ENCODE measurements at regions not wholly inside any gene's neighbourhood (a gene's known extent, or its start where the extent isn't known, plus 50 kb on each side); places are given as distances from the start of the nearest gene placed in this dataset.

DNA sequence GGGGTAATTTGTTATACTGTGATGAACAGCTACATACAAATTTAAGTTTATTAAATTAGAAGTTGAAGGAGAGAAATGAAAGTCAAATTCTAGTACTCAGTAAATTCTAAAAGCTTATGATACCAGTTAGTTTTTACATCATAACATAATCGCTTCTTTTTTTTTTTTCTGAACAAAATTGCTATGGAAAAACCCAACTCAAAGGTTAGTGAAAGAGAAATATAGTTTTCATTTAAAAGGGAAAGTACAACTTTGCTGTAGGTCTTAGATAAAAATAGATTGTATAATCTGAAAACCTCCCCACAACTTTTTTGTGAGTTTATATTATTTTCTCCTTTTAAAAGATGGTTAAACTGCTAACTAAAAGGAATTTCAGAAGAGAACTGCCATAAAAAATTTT is 53.7 kb upstream of the LRRK2 start:
- WGBS, 2 experiments (ENCODE audit: extremely low coverage in 1 of 2, insufficient coverage in 1 of 2, insufficient read length in 1 of 2, insufficient replicate concordance in 2 of 2, low coverage in 1 of 2, low lambda C conversion rate in 2 of 2, missing lambda C conversion rate in 1 of 2): 86% methylated on average over 1 of the region's 1 CpG; no CpG with 5 or more reads in 1 of the 2 experiments
- no peak overlapping the region for H2BK12ac ChIP-seq (ENCODE audit: low read depth, low read length)
- no peak overlapping the region for H4K8ac ChIP-seq (ENCODE audit: extremely low read depth, insufficient read depth, low read length)
- no peak overlapping the region for H2BK5ac ChIP-seq (ENCODE audit: low read depth, low read length)
- DNase-seq (ENCODE audit: low read depth in 1 of 2, low spot score in 2 of 2): no peak
- H3K4me1 ChIP-seq (replicated peaks in 1 of 4; ENCODE audit: control insufficient read depth in 3 of 4, insufficient read depth in 4 of 4, low read length in 3 of 4): no peaks in the 10 kb centered on the region
- no peak overlapping the region for H4K91ac ChIP-seq (replicated peaks; ENCODE audit: insufficient read length, low read length)
- H3K4me2 ChIP-seq (ENCODE audit: insufficient read depth in 1 of 2, low read depth in 2 of 2, low read length in 2 of 2): no peak overlapping the region
- FAIRE-seq: no peak
- H3K27me3 ChIP-seq (replicated peaks in 1 of 4; ENCODE audit: control insufficient read depth in 3 of 4, extremely low read depth in 1 of 4, insufficient read depth in 3 of 4, low read length in 3 of 4): no peaks in the 10 kb centered on the region
- peaks cover 5 to 7% of the 10 kb centered on the region in 2 experiments; a peak in 3 of 4 replicates for H3K9me3 ChIP-seq (ENCODE audit: insufficient read depth in 2 of 2, low read depth in 1 of 2, low read length in 1 of 2)
- H2BK120ac ChIP-seq (replicated peaks; ENCODE audit: low read depth, low read length): no peak overlapping the region
- no peaks in the 10 kb centered on the region for H3K79me2 ChIP-seq (ENCODE audit: control insufficient read depth in 1 of 2, insufficient read depth in 2 of 2, low read length in 2 of 2)
- H3K9ac ChIP-seq (replicated peaks in 1 of 4; ENCODE audit: extremely low read depth in 1 of 4, low read depth in 3 of 4, low read length in 3 of 4): no peak overlapping the region
- no peak overlapping the region for H3K4me3 ChIP-seq (ENCODE audit: extremely low read depth in 1 of 4, insufficient read depth in 2 of 4, low read depth in 3 of 4, low read length in 4 of 4)
- ChIA-PET POLR2A (ENCODE audit: partially characterized antibody) (no interaction called here), CTCF (ENCODE audit: partially characterized antibody) (interaction anchor here (0.6 to 1.0 kb wide), 2 partner anchors 10 to 81 kb away, joined by 4 read pairs; no protein-coding TSS in a partner anchor)
- H3K36me3 ChIP-seq (ENCODE audit: control insufficient read depth in 2 of 4, insufficient read depth in 4 of 4, low read length in 3 of 4): no peaks in the 10 kb centered on the region; a peak in 2 of 8 replicates
- H3K18ac ChIP-seq (ENCODE audit: extremely low read depth, low read length): no peak overlapping the region
- no peak overlapping the region for H3K23ac ChIP-seq (ENCODE audit: insufficient read length)
- H2BK15ac ChIP-seq (ENCODE audit: low read length): no peak overlapping the region
- no peaks in the 10 kb centered on the region for H3K79me1 ChIP-seq (ENCODE audit: low read depth, low read length)
- H3K56ac ChIP-seq (replicated peaks; ENCODE audit: insufficient read length, low read depth, low read length): no peak overlapping the region
- no peak overlapping the region for H4K5ac ChIP-seq (ENCODE audit: insufficient read length, low read depth, low read length)
- H2AFZ ChIP-seq (ENCODE audit: low read length): no peak overlapping the region
- no peak overlapping the region for H2BK20ac ChIP-seq (ENCODE audit: low read length)
- H3K23me2 ChIP-seq (ENCODE audit: low read depth, low read length): no peaks in the 10 kb centered on the region
- H3K14ac ChIP-seq (ENCODE audit: insufficient read length): no peak overlapping the region
- TF ChIP-seq CBX5 (IDR thresholded peaks at IDR 0.05; ENCODE audit: low read depth, low read length): no peak
- TF ChIP-seq PHF8 (conservative IDR thresholded peaks at IDR 0.05; ENCODE audit: low read depth, low read length): no peak
- TF ChIP-seq SAP30 (IDR thresholded peaks at IDR 0.05; ENCODE audit: insufficient read depth, insufficient replicate concordance, low read length): no peak
- TF ChIP-seq SIRT6 (IDR thresholded peaks at IDR 0.05; ENCODE audit: low read length): no peak
- TF ChIP-seq CBX8 (IDR thresholded peaks at IDR 0.05; ENCODE audit: borderline replicate concordance, low read depth, low read length): no peak
- TF ChIP-seq BCL11A (IDR thresholded peaks at IDR 0.05; ENCODE audit: low read depth in 2 of 2, low read length in 2 of 2): no peak
- no peak for TF ChIP-seq HDAC2 (IDR thresholded peaks at IDR 0.05; ENCODE audit: borderline replicate concordance in 1 of 2, low read depth in 2 of 2, low read length in 2 of 2)
- no peak for TF ChIP-seq ZNF274 (IDR thresholded peaks at IDR 0.05; ENCODE audit: borderline replicate concordance, extremely low read depth, low read length)
- no peak overlapping the region for H3K4ac ChIP-seq (replicated peaks; ENCODE audit: insufficient read length, low read depth, low read length)
- no peak overlapping the region for H3K27ac ChIP-seq (ENCODE audit: low read depth, low read length)
- H4K20me1 ChIP-seq (replicated peaks in 1 of 2; ENCODE audit: control insufficient read depth in 1 of 2, insufficient read depth in 2 of 2, low read length in 2 of 2): no peaks in the 10 kb centered on the region
- no peak overlapping the region for H2AK5ac ChIP-seq (ENCODE audit: low read depth, low read length)
